Progenitor cell of endocrine pancreas (in vitro differentiated cells): ENCODE measurements at regions not wholly inside any gene's neighbourhood (a gene's known extent, or its start where the extent isn't known, plus 50 kb on each side); places are given as distances from the start of the nearest gene placed in this dataset.

Experiments
- DNase-seq: peaks from one replicate; pipeline ENCODE4 v3.0.0; 2021; ENCODE audit warnings: low spot score; ENCODE audit not compliant: unreplicated experiment
- H3K27ac Mint-ChIP-seq: 2 replicates; pipeline ENCODE4 v1.8.0; 2021; ENCODE audit warnings: mild to moderate bottlenecking, moderate library complexity, mixed read lengths
- H3K27me3 Mint-ChIP-seq: 2 replicates; pipeline ENCODE4 v1.8.0; 2021; ENCODE audit warnings: mixed read lengths
- H3K36me3 Mint-ChIP-seq: 2 replicates; pipeline ENCODE4 v1.8.0; 2022; ENCODE audit warnings: mixed read lengths; ENCODE audit not compliant: insufficient read depth
- H3K4me1 Mint-ChIP-seq: 2 replicates; pipeline ENCODE4 v1.8.0; 2021; ENCODE audit warnings: low read depth, mixed read lengths
- H3K4me3 Mint-ChIP-seq: 2 replicates; pipeline ENCODE4 v1.8.0; 2021; ENCODE audit warnings: low read depth, mild to moderate bottlenecking, moderate library complexity, mixed read lengths
- H3K9me3 Mint-ChIP-seq: 2 replicates; pipeline ENCODE4 v1.8.0; 2021; ENCODE audit warnings: low read depth, mixed read lengths
- TF ChIP-seq, protein P1 (sequence below): fragments of 200-600 bp; sonication (generic); IDR thresholded peaks from one replicate; pipeline ENCODE4 v1.5.0; 2021; ENCODE audit warnings: antibody characterized with exemption, mild to moderate bottlenecking; ENCODE audit not compliant: unreplicated experiment

DNA sequence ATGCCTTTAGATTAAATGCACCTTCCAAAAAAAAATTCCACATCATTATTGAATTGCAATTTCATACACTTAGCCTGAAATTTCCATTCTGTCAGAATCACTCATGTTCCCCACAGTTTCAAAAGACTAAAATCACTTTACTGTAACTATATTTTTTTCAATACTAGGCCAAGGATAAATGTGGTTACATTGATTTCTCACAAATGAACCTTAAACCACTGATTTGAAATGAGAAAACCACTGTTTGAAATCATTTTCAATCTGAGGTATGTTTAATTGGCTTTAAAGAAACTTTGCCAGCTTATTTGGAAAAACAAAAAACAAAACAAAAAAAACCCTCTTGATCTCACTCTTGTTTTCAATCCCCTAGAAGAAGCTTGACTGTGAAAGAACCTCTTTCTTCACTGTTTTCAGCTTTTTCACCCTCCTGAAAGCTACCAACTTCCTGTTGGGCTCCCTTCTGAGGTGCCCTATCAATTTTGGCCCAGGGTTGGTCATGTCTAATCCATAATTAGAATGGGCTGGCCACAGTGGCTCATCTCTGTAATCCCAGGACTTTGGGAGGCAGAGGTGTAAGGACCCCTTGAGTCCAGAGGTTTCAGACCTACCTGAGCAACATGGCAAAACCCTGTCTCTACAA lies 242.5 kb downstream of the ADGRG6 start:
- H3K27me3 Mint-ChIP-seq, result no peaks in the 10 kb centered on the region
- H3K4me1 Mint-ChIP-seq, result no peaks in the 10 kb centered on the region
- TF ChIP-seq, protein P1, sequence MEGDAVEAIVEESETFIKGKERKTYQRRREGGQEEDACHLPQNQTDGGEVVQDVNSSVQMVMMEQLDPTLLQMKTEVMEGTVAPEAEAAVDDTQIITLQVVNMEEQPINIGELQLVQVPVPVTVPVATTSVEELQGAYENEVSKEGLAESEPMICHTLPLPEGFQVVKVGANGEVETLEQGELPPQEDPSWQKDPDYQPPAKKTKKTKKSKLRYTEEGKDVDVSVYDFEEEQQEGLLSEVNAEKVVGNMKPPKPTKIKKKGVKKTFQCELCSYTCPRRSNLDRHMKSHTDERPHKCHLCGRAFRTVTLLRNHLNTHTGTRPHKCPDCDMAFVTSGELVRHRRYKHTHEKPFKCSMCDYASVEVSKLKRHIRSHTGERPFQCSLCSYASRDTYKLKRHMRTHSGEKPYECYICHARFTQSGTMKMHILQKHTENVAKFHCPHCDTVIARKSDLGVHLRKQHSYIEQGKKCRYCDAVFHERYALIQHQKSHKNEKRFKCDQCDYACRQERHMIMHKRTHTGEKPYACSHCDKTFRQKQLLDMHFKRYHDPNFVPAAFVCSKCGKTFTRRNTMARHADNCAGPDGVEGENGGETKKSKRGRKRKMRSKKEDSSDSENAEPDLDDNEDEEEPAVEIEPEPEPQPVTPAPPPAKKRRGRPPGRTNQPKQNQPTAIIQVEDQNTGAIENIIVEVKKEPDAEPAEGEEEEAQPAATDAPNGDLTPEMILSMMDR, result no peak
- no peak for DNase-seq
- no peaks in the 10 kb centered on the region for H3K9me3 Mint-ChIP-seq
- no peaks in the 10 kb centered on the region for H3K36me3 Mint-ChIP-seq
- no peak overlapping the region for H3K27ac Mint-ChIP-seq
- H3K4me3 Mint-ChIP-seq, result no peak overlapping the region

DNA sequence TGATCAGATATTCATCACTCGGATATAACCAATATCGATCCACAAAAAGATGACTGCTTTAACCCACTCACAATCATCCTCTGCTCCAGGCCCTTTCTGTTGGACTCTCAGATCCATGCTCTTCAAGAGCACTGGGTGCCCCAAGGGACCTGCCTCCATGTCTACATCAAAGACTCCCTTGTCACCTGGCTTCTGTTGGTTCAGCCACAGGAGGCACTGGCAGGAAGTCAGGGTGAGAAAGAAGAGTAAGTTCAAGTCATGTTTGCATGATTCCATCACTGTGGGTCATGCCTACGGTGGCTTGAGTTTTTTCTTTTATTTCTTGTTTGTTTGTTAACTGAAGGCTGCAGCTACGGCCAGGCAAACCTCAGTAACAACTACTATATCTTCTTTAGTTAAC lies 243.3 kb downstream of the ADGRG6 start:
- Mint-ChIP-seq H3K4me3 (no peak overlapping the region), H3K27ac (no peak overlapping the region), H3K4me1 (no peaks in the 10 kb centered on the region), H3K9me3 (no peaks in the 10 kb centered on the region), H3K27me3 (no peaks in the 10 kb centered on the region), H3K36me3 (no peaks in the 10 kb centered on the region)
- TF ChIP-seq, protein P1, result no peak
- no peak for DNase-seq

DNA sequence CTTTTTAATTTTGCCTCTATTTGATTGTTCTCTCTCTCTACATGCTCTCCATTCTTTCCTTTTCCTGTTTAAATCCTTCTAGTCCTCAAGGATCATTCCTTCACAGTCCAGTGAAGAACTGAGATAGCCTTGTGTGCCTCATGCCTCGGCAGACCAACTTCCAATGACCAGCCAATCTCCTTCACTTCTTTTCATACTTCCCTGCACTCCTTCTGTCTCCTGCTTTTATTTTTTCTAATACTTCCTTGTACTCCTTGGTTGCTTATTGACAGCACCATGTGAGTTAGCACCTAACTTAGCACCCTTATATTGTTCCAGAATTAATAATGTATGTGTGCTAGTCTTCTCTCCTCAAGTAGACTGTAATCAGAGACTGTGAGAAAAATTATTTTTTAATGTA lies 246.8 kb downstream of the ADGRG6 start:
- H3K4me1 Mint-ChIP-seq, result no peaks in the 10 kb centered on the region
- TF ChIP-seq, protein P1, result no peak
- no peak overlapping the region for H3K4me3 Mint-ChIP-seq
- no peaks in the 10 kb centered on the region for H3K27me3 Mint-ChIP-seq
- no peak for DNase-seq
- H3K9me3 Mint-ChIP-seq, result no peaks in the 10 kb centered on the region
- H3K27ac Mint-ChIP-seq, result no peak overlapping the region
- H3K36me3 Mint-ChIP-seq, result no peaks in the 10 kb centered on the region

DNA sequence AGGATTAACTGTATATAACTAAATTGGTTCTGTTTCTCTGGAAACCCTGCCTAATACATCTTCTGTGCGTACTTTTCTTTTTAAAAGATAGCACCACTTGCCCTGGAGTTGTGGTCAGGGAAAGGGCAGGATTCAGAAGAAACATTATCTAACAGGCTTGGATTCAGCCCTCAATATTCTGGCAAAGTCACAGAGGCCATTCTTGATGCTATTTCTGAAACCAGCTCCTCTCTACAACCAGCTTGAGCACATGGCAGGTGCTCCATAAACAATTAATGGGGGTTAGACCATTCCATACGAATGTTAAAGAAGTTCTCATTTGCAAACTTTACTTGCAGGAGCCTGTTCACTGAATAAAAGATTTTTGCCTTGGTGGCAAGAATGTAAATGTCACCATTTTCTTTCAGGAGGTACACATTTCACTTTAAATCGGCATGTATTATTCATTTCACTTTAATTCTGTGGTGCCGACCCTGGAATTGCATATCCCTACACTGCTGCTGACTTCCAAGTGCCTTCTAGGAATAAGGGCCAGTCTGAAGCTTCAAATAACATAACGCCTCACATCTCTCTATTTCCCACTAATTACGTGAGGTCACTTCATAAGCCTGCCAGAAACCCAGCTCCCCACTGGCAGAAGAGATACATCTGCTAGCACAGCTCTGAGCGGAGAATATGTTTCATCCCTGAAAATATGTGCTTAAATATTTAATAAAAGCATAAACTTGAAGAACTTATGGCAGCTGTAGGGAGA lies 248.7 kb downstream of the ADGRG6 start:
- Mint-ChIP-seq H3K27ac (no peak overlapping the region), H3K27me3 (no peaks in the 10 kb centered on the region), H3K9me3 (no peaks in the 10 kb centered on the region), H3K4me3 (no peak overlapping the region), H3K36me3 (no peaks in the 10 kb centered on the region), H3K4me1 (no peaks in the 10 kb centered on the region)
- no peak for DNase-seq
- TF ChIP-seq, protein P1, result no peak

DNA sequence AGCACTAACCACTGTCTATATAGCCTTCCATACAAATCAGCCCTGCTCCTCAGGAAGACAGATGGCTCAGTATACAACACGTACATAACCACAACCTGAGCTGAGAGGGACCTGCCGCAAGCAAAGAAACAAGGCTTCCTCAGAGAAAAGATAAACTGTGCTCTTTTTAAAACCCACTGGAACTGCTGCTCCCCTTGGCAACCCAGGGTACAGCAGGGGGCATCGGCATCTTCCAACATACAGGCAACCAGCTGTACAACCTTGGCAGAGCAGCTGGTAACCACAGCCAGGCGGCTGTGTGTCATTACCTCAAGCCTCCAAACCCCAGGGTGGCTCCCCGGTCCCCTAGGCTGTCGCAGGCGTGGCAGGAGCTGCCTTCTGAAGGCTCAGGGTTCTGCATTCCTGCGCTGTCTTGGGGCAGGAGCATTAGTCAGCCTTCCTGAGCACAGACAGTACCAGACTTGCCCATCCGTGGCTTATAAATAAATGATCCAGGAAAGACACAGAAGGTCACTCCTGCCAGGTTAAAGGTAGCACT lies 249.5 kb downstream of the ADGRG6 start:
- no peak overlapping the region for H3K27ac Mint-ChIP-seq
- DNase-seq, result no peak
- no peaks in the 10 kb centered on the region for H3K4me1 Mint-ChIP-seq
- TF ChIP-seq, protein P1, result no peak
- H3K9me3 Mint-ChIP-seq, result no peaks in the 10 kb centered on the region
- no peaks in the 10 kb centered on the region for H3K27me3 Mint-ChIP-seq
- H3K4me3 Mint-ChIP-seq, result no peak overlapping the region
- no peaks in the 10 kb centered on the region for H3K36me3 Mint-ChIP-seq
